Neutrophil (primary cell): ENCODE measurements at regions not wholly inside any gene's neighbourhood (a gene's known extent, or its start where the extent isn't known, plus 50 kb on each side); places are given as distances from the start of the nearest gene placed in this dataset.

ENCODE experiments used
- H3K27ac ChIP-seq: fragments of 200-600 bp; sonication (generic); 2 replicates; pipeline ENCODE4 v1.5.1; 2016; ENCODE audit warnings: mild to moderate bottlenecking, moderate library complexity
- H3K27me3 ChIP-seq: fragments of 200-600 bp; sonication (generic); 2 replicates; pipeline ENCODE4 v1.6.0; 2016; ENCODE audit warnings: mild to moderate bottlenecking
- H3K36me3 ChIP-seq: fragments of 200-600 bp; sonication (generic); 2 replicates; pipeline ENCODE4 v1.5.1; 2017
- H3K4me1 ChIP-seq, 2 experiments: fragments of 200-600 bp in 1 of 2; sonication (generic) in 1 of 2; 1 replicate in 1 of 2; 2 replicates in 1 of 2; pipeline versions ENCODE4 v1.5.1 to v1.6.1; 2013 to 2016; ENCODE audit warnings: low read depth in 1 of 2, low read length in 1 of 2, mild to moderate bottlenecking in 1 of 2, moderate library complexity in 1 of 2; ENCODE audit not compliant: control insufficient read depth in 1 of 2, insufficient read depth in 1 of 2
- H3K4me3 ChIP-seq, 2 experiments: fragments of 200-600 bp in 1 of 2; sonication (generic) in 1 of 2; 1 replicate in 1 of 2; 2 replicates in 1 of 2; pipeline ENCODE4 v1.5.1; 2013 to 2016; ENCODE audit warnings: low read depth in 1 of 2, low read length in 1 of 2, mild to moderate bottlenecking in 1 of 2, moderate library complexity in 1 of 2
- H3K9me3 ChIP-seq: fragments of 200-600 bp; sonication (generic); 2 replicates; pipeline ENCODE4 v1.5.1; 2016
- CTCF ChIP-seq: fragments of 200-600 bp; sonication (generic); IDR thresholded peaks from 2 replicates; pipeline ENCODE4 v1.5.1; 2016; ENCODE audit warnings: antibody characterized with exemption

- Histone ChIP-seq H3K36me3 (no peaks in the 10 kb centered on the region), H3K4me1 (no peaks in the 10 kb centered on the region), H3K9me3 (no peaks in the 10 kb centered on the region), H3K4me3 (no peak overlapping the region), H3K27ac (no peak overlapping the region), H3K27me3 (no peaks in the 10 kb centered on the region)
- TF ChIP-seq CTCF: no peak
Measured at GRCh38 chr1:168369655-168370054, 89.0 kb downstream of the TBX19 start.

- H3K27ac ChIP-seq: no peak overlapping the region
- H3K4me3 ChIP-seq: no peak overlapping the region
- H3K4me1 ChIP-seq: no peaks in the 10 kb centered on the region
- peaks cover 9% of the 10 kb centered on the region for H3K27me3 ChIP-seq
- H3K36me3 ChIP-seq: no peaks in the 10 kb centered on the region
- no peaks in the 10 kb centered on the region for H3K9me3 ChIP-seq
- no peak for TF ChIP-seq CTCF
Measured at GRCh38 chr1:168368131-168368530, 87.5 kb downstream of the TBX19 start.

GRCh38 chr1:168365719-168366479, 85.2 kb downstream of the TBX19 start:
- H3K27me3 ChIP-seq: peaks cover 14% of the 10 kb centered on the region
- no peaks in the 10 kb centered on the region for H3K4me1 ChIP-seq
- no peaks in the 10 kb centered on the region for H3K9me3 ChIP-seq
- no peaks in the 10 kb centered on the region for H3K36me3 ChIP-seq
- no peak for TF ChIP-seq CTCF
- no peak overlapping the region for H3K27ac ChIP-seq
- H3K4me3 ChIP-seq: no peak overlapping the region
